ENCODE measurements at regions not wholly inside any gene's neighbourhood (a gene's known extent, or its start where the extent isn't known, plus 50 kb on each side); places are given as distances from the start of the nearest gene placed in this dataset.

DNA sequence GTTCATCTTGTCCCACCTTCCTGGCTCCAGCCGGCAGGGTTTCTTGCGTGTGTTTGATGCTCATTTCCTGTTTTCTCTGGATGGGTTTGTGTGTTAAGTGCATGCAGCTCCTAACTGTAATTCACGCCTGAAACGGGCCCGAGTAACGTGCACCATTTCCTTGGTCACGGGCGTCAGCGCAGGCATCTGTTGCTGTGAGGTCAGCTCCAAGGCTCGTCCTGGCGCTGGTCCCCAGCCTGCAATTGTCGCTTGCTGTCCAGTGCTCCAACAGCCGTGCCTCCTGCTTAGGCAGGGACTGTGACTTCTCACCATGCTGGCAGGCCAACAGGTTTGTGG is 201.1 kb downstream of the GLRX3 start:
- TF ChIP-seq EZH2 (IDR thresholded peaks at IDR 0.05; ENCODE audit: insufficient read depth, poor library complexity, severe bottlenecking) (no peak), EZH2phosphoT487 (IDR thresholded peaks at IDR 0.05; ENCODE audit: insufficient read depth, low read depth) (no peak)

Data from GM23248 (cell line).